Dermis blood vessel endothelial cell (primary cell): ENCODE measurements at regions not wholly inside any gene's neighbourhood (a gene's known extent, or its start where the extent isn't known, plus 50 kb on each side); places are given as distances from the start of the nearest gene placed in this dataset.
"Not testable (repeated sequence)": the region's sequence is repeated elsewhere in the genome, so short reads cannot be mapped to it uniquely, and the experiment has no call there.

Experiments used
- DNase-seq: peaks from one replicate; pipeline ENCODE4 v3.0.0; 2010

- peak; percentile 5 for DNase-seq
Measured at GRCh38 chr14:59018978-59019377, 169.5 kb upstream of the DAAM1 start.

- DNase-seq, result peak; percentile 38
Measured at GRCh38 chr14:59020382-59020781, 168.1 kb upstream of the DAAM1 start.

GRCh38 chr14:59022144-59022543 lies 166.3 kb upstream of the DAAM1 start:
- peak; percentile 18 for DNase-seq

GRCh38 chr14:59026081-59026480 lies 162.4 kb upstream of the DAAM1 start:
- no peak for DNase-seq

GRCh38 chr14:59026640-59027039 lies 161.8 kb upstream of the DAAM1 start:
- not testable (repeated sequence) for DNase-seq

GRCh38 chr14:59028476-59029202 lies 159.8 kb upstream of the DAAM1 start:
- peak; percentile 78 for DNase-seq

GRCh38 chr14:59032826-59033225 lies 155.6 kb upstream of the DAAM1 start:
- no peak for DNase-seq

GRCh38 chr14:59036134-59036533 lies 152.3 kb upstream of the DAAM1 start:
- no peak for DNase-seq

- DNase-seq, result no peak
Measured at GRCh38 chr14:59037086-59037485, 151.4 kb upstream of the DAAM1 start.

GRCh38 chr14:59037620-59038019 lies 150.8 kb upstream of the DAAM1 start:
- DNase-seq, result no peak

- no peak for DNase-seq
Measured at GRCh38 chr14:59038746-59039145, 149.7 kb upstream of the DAAM1 start.

GRCh38 chr14:59041308-59041707 lies 147.2 kb upstream of the DAAM1 start:
- no peak for DNase-seq

- DNase-seq, result no peak
Measured at GRCh38 chr14:59044707-59045106, 143.8 kb upstream of the DAAM1 start.

- no peak for DNase-seq
Measured at GRCh38 chr14:59046746-59047145, 141.7 kb upstream of the DAAM1 start.

- DNase-seq, result no peak
Measured at GRCh38 chr14:59055006-59055405, 133.5 kb upstream of the DAAM1 start.

- peak; percentile 62 for DNase-seq
Measured at GRCh38 chr14:59055439-59056045, 132.9 kb upstream of the DAAM1 start.

- no peak for DNase-seq
Measured at GRCh38 chr14:59057551-59057950, 130.9 kb upstream of the DAAM1 start.

GRCh38 chr14:59058776-59059175 lies 129.7 kb upstream of the DAAM1 start:
- DNase-seq, result not testable (repeated sequence)

GRCh38 chr14:59060841-59061240 lies 127.6 kb upstream of the DAAM1 start:
- no peak for DNase-seq

GRCh38 chr14:59061292-59061691 lies 127.2 kb upstream of the DAAM1 start:
- no peak for DNase-seq

- no peak for DNase-seq
Measured at GRCh38 chr14:59063259-59063658, 125.2 kb upstream of the DAAM1 start.

- no peak for DNase-seq
Measured at GRCh38 chr14:59067127-59067894, 121.2 kb upstream of the DAAM1 start.

GRCh38 chr14:59069163-59069854 lies 119.2 kb upstream of the DAAM1 start:
- DNase-seq, result no peak
